ENCODE measurements at regions not wholly inside any gene's neighbourhood (a gene's known extent, or its start where the extent isn't known, plus 50 kb on each side); places are given as distances from the start of the nearest gene placed in this dataset.
"Not testable (repeated sequence)": the region's sequence is repeated elsewhere in the genome, so short reads cannot be mapped to it uniquely, and the experiment has no call there.

GRCh38 chr18:39206398-39207103, 1641.0 kb upstream of the CELF4 start:
- not testable (repeated sequence) for DNase-seq

- no peak for DNase-seq
Observed at GRCh38 chr18:39205565-39206195, 1640.1 kb upstream of the CELF4 start.

GRCh38 chr18:39200153-39200552, 1634.6 kb upstream of the CELF4 start:
- DNase-seq, result no peak

- no peak for DNase-seq
Observed at GRCh38 chr18:39199231-39199855, 1633.7 kb upstream of the CELF4 start.

DNA sequence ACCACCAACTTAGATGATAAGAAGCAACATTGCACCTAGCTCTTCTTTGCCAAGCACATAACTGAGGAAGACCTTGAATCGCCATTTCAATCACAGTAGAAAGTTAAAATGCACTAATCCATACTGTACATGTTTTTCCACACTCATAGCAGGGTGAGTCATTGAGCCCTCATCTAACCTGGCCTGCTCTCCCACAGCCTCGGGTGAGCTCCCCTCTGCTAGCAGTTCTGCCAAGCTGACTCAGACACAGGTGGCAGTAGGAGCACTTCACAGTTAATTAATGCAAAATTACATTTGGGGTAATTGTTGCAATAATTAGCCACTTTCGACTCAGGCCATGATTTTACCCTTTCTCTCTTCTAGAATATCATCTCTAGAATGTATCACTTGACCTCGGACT, 1632.8 kb upstream of the CELF4 start:
- DNase-seq, result no peak

DNA sequence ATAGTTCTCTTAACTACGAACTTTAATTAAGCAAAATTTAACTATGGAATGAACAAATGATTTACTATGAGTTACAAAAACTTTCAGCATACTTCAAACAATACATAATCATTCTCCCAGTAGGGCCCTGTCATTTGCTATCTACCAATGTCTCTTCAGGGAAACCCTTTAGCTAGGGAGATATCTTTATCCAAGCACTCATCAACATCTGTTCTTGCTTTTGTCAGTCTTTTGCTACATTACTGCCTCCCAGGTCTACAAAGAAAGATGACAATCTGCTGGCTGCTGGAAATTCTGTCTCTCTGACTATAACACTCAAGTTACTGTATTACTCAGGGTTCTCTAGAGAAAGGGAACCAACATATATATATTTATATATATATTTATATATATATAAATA, 1626.3 kb upstream of the CELF4 start:
- no peak for DNase-seq

DNA sequence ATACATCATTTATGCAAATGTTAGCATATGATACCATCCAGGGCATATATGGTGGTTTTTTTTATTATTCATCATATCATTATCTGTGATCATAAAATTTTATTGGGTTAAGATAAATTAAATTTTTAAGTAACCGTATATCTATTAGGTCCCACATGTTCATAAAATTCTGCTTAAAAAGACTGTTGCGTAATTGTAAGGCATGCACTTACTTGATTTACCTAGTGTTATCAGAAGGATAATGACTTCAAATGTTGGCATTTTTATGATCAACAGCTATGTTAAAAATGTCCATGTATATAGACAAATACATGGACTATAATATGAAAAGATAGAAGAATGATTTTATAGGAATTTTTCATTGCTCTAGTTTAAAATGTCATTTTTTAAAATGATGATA, 1625.5 kb upstream of the CELF4 start:
- no peak for DNase-seq

DNA sequence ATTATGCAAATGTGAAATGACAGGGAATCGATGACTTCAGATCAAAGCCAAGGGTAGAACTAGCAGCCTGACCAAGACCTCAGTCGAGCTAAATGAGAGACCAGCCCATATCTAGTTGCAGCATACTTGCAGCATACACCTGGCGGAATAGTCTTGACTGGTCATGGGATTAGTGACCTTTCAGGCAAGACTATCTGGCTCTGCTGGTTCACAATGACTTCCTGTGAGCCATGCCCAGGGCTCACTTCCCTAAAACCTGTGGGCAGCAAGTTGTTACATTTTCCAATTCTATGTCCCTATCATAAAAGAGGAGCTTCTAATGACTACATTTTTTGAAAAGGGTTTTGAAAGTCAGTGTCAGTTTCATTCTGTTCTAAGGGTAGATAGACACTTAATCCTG, 1624.9 kb upstream of the CELF4 start:
- no peak for DNase-seq

GRCh38 chr18:39188278-39188677, 1622.7 kb upstream of the CELF4 start:
- DNase-seq, result no peak

- no peak for DNase-seq
Observed at GRCh38 chr18:39186008-39186407, 1620.4 kb upstream of the CELF4 start.

DNA sequence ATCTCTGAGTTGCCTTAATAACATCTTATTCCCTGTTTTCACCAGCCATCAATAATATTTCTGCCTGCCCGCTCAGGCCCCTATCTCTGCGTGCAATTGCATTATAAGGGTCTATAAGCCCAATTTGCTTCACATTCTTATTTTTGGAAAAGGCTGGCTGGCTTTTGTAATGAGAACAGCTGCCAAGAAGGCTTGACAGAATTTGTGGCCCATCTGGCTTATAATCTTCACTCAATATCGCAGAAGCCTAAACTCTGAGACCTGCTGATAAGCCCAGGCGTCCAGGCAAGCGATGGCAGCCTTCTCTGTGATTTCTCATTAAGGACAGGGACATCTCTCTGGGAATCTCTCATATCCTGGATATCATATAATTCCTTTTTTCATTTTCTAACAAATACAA, 1618.6 kb upstream of the CELF4 start:
- DNase-seq, result no peak

DNA sequence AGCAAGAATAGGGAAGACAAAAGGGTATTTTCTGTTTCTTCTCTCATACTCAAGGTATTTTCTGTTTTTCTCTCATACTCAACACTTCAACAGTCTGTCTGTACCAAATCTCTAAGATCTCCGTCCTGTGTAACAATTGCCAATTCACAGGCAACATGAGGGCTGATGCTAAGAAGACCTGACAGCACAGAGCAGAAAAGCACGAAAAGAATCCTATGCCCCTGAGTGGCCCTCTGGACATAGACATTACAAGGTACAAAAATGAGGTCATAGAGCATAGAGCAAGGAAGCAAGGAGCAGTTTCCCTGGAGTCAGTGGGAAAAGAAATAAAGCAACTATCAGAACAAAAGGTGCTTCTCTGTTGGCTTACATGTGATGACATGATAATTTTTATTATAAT, 1612.6 kb upstream of the CELF4 start:
- DNase-seq, result no peak

DNA sequence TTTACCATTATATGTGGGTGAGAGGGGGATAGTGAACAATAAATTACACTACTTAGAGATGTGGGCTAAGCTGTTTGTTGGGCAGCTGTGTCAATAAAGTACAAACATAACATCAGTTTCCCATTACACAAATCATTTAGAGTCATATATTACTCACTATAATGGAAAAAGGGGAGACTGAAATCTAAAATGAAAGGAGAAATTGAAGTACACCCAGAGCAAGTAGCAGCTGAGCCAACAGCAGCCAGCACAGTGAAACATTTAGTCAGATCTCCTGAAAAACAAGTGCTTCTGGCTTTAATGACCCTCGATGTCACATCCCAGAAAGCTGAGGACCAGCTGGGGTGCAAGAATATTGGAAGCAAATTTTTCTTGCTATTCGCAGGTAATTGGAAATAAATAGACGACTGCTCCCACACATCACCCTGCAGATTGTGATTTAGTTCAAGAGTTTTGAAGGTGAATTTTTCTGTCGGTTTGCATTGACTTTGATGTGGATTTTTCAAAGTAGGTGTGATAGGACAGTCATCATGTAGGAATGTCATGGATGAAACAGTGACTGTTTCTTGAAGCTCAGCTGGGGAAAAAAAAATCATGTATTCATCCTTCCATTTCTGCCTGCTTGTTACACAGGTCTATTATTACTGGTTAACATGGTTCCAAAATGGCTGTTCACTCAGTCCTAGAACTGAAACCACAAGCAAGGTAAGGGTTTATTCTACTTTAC, 1607.3 kb upstream of the CELF4 start:
- DNase-seq, result no peak

- no peak for DNase-seq
Observed at GRCh38 chr18:39168723-39169122, 1603.1 kb upstream of the CELF4 start.

DNA sequence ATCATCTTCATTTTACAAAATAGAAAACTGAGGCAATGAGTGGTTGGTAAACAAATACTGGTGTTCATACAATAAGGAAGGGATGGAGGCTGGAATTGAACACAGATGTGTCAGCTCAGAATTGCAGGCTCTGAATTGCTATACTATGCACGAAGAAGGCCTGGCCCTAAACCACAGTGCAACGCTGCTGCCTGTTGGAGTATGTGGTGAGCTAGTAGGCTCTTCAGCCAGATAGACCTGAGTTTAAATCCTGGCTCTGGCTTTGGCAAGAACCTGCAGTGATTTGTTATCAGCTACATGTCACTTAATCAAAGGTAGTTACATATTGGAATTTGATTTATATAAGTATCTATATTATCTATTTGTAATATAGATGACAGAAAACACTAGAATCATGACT, 1602.4 kb upstream of the CELF4 start:
- DNase-seq, result no peak

DNA sequence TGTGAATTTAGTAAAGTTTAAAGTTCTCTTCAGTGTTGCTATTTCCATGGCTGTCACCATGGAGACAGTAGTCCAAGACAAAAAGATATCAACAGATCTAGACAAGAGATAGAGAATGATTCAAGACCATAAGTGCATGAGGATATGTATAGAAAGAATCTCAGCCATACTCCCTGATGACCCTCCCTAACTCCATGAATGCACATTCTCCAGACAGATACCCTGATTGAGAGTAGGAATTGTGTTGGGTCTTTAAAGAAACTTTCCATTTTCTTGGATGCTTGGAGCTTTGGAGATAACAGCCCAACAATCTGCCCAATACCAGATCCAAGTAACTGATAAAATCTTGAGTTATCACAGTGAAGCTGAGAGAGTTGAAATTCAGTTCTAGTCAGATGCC, 1601.2 kb upstream of the CELF4 start:
- no peak for DNase-seq

DNA sequence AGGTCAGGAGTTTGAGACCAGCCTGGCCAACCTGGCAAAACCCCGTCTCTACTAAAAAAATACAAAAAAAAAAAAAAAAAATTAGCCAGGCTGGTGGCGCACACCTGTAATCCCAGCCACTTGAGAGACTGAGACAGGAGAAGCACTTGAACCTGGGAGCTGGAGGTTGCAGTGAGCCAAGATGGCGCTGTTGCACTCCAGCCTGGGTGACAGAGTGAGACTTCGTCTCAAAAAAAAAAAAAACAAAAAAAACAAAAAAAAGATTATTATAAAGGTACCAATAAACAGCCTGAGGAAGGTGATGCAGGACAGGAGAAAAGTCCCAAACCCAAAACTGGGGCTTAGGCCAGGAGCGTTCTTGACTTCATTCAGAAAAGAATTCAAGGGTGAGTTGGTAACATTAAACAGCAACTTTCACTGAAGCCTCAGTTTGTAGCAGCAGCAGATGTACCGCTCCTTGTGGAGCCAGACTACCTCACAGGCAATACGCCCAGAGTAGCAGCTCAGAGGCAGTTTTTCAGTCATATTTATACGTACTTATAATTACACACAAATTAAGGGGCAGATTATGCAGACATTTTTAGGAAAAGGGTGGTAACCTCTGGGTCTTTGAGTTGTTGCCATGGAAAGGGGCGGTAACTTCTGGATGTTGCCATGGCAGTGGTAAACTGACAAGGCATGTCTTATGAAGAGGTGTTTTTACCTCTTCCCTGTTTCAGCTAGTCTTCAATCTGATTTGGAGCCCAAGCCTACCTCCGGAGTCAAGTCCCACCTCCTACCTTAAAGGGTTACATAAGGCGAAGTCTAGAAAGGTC, 1596.6 kb upstream of the CELF4 start:
- DNase-seq, result no peak

GRCh38 chr18:39149211-39149806, 1583.7 kb upstream of the CELF4 start:
- no peak for DNase-seq

- DNase-seq, result no peak
Observed at GRCh38 chr18:39134255-39134654, 1568.7 kb upstream of the CELF4 start.

GRCh38 chr18:39127538-39127937, 1561.9 kb upstream of the CELF4 start:
- not testable (repeated sequence) for DNase-seq

GRCh38 chr18:39113790-39114189, 1548.2 kb upstream of the CELF4 start:
- DNase-seq, result no peak

DNA sequence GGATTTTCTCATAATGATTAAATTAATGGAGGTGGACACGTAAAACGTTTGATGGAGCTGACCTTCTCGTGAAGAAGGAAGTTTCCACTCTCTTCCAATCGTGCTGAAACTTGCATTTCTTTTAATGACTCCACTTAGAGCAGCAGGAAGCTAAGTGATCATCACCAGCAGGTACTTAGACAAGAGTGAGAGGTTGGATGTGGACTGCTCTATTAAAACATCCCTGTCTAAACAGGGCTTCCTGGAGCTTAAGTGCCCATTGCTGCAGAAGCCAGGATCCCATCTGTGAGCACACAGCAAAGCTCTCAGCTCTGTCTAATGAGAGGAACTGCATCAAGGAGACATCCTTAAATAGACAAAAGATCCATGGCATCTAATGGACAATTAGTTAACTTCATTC, 1539.5 kb upstream of the CELF4 start:
- no peak for DNase-seq

Measured in inflammatory macrophage treated with lipopolysaccharide for 1 hour (primary cell).